DMS153 treated with DMSO at 0.1 percent for 48 hours (cell line): ENCODE measurements at regions not wholly inside any gene's neighbourhood (a gene's known extent, or its start where the extent isn't known, plus 50 kb on each side); places are given as distances from the start of the nearest gene placed in this dataset.
"Not testable (repeated sequence)": the region's sequence is repeated elsewhere in the genome, so short reads cannot be mapped to it uniquely, and the experiment has no call there.

Experiments used
- DNase-seq: peaks from one replicate; lab custom pipeline; 2025; ENCODE audit not compliant: unreplicated experiment; lab: John Stamatoyannopoulos, UW

- DNase-seq = no peak
Measured at GRCh38 chr13:39803156-39803555, 147.7 kb downstream of the COG6 start.

DNA sequence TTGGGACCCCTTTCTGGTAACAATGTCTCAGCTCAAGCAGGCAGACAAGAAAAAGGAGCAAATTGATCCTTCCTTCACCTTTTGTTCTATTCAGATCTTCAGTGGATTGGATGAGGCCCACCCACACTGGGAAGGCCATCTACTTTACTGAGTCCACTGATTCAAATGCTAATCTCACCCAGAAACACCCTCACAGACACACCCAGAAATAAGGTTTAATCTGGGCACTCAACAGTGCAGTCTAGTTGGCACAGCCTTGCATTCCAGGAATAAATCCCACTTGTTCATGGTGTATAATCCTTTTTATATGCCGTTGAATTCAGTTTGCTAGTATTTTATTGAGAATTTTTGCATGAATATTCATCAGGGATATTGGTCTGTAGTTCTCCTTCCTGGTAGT, 148.4 kb downstream of the COG6 start:
- no peak for DNase-seq

DNA sequence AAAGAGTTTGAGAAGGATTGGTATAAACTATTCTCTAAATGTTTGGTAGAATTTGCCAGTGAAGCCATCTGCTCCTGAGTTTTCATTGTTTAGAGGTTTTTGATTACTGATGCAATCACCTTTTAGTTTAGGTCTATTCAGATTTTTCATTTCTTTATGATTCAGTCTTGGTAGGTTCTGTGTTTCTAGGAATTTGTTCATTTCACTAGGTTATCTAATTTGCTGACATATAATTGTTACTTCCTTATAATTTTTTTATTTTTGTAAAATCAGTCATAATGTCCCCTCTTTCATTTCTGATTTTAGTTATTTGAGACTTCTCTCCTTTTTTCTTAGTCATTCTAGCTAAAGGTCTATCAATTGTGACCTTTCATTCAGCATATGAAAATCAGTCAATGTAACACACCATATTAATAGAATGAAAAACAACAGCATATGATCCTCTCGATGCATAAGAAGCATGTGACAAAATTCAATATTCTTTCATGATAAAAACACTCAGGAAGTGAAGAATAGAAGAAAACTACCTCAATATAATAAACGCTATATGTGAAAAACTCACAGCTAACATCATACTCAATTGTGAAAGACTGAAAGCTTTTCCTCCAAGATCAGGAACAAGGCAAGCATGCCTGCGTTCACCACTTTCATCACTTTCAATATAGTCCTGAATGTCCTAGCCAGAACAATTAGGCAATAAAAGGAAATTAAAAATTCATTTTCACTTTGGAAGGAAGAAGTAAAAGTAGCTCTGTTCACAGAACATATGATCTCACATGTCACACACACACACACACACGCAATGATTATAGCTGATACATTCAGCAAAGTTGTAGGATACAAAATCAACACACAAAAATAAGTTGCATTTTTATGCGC, 149.1 kb downstream of the COG6 start:
- no peak for DNase-seq

DNA sequence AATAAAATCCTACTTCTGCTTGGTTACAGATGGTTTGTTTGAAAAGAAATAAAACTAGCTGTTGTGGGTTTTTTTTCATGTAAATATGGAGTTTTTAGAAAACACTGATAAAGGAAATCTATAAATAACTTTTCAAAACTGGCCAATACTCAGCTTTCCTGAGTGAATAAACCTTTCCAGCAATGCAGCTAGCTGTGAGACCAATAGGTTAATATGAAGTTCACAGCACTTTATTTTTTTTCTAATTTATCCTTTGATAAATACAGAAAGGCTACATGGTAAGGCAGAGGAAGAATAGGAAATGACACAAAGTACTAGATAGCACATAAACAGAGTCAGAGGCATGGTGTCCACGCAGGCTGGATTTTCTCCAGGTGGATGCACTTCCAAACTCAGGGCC, 154.0 kb downstream of the COG6 start:
- no peak for DNase-seq

DNA sequence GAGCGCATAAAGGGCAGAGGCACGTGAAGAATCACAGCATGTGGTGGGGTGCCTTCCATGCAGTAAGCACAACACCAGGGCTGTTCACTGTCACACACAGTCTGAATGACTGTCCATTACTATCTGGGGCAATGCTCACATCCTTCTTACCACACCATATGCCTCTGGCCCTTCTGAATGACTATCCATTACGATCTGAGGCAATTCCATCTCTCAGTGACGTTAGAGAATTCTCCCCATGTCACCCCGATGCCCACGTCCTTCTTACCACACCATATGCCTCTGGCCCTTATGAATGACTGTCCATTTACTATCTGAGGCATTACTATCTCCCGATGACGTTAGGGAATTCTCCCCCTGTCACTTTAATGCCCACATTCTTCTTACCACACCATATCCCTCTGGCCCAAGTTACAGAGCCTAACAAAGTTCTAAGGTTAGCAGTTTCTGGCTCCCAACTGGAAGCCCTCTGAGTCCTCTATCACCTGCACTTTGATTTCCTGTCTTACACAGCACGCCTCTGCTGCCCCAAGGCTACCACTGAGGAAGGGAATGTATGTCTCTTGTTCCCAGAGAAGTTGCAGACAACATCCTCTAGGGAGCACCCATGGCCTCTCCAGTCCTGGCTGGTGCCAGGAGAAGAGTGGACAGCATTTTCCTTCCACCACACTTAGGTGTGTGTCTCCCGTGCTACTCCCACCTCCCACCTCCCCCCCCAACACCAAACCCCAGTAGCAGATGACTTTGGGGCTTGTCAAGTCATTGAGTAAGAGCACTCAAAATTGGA, 154.8 kb downstream of the COG6 start:
- no peak for DNase-seq

GRCh38 chr13:39811051-39811450, 155.6 kb downstream of the COG6 start:
- DNase-seq = no peak

DNA sequence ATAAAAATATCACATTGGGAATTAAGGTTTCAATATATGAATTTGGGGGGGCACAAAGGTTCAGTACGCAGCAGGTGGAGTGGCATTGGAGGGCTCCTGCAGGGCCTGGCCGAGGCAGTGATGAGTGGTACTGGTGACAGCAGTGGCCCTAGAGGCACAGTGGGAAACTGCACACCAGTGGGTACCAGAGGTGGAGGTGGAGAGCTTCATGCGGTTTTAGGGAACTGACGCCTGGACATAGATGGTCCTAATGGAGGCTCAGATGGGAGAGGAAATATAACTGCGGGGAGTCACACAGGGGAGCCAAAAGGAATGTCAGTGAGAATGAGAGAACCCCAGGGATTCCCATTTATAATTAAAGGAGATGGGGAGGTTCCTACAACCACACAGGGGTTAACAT, 156.2 kb downstream of the COG6 start:
- no peak for DNase-seq

- DNase-seq = no peak
Measured at GRCh38 chr13:39815345-39816111, 160.1 kb downstream of the COG6 start.

- no peak for DNase-seq
Measured at GRCh38 chr13:39816936-39817335, 161.5 kb downstream of the COG6 start.

- no peak for DNase-seq
Measured at GRCh38 chr13:39818953-39819352, 163.5 kb downstream of the COG6 start.

- DNase-seq = no peak
Measured at GRCh38 chr13:39820606-39821005, 165.1 kb downstream of the COG6 start.

DNA sequence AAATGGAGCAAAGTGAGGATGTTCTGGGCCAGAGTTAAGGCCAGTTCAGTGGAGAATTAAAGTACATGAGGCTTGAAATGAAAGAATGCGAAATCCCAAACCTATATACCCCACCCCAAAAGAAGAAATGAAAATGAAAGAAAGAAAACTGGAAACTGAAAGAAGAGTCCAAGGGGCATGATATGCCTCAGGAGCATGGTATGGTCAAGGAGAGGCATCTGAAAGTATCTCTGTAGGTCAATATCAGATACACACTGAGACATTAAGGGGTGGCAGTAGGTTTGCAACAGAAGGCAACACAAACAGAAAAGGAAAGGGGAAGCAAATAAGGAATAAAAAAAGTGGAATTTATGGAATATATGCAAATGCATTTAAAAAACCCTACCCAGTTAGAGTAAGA, 166.5 kb downstream of the COG6 start:
- DNase-seq = no peak

GRCh38 chr13:39822437-39822836, 167.0 kb downstream of the COG6 start:
- no peak for DNase-seq

DNA sequence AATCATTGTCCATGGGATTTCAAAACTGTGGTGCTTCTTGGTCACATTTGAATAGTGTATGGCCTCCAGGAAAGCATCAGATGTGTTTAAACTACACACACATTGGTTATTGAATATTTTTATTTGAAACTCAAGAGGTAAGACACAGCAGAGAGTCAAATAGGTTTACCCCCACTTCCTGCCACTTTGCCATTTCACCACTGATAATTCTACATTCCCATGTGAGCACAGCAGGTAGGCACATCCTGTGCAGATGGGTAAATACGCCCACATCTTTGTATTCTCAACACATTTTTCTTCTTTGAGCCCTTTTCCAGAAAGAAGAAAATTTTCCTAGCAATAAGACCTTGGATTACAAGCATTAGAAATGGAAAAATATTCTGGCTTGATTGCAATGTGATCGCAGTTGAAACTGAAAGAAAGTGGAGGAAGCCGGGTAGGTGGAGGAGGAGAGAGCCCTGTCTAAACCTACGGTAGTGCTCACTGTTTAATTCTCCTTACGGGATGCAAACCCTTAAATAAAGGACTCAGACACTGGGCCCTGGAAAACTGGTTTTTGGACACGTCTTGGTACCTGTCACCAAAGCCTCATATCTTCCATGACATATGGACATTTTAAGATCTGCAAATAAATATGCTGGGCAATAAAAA, 167.7 kb downstream of the COG6 start:
- no peak for DNase-seq

- no peak for DNase-seq
Measured at GRCh38 chr13:39825886-39826285, 170.4 kb downstream of the COG6 start.

DNA sequence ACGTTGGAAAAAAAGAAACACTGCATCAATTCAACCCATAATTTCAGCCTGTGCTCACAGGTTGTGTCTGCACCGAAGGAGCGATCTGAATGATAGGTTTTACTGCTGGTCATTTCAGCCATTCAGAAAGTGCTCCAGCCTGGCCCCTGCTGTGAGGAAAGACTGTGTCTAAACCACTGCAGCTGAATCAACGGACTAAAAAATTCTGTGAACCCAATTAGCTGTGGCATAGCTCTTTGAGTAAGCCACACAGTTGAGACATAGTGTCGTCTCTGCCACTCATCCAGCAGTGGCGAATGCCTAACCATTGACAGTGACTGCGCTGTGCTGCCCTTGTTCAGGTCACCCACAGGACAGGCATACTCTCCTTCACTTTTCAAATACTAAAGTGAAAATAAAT, 179.8 kb downstream of the COG6 start:
- no peak for DNase-seq

- no peak for DNase-seq
Measured at GRCh38 chr13:39836038-39836437, 180.6 kb downstream of the COG6 start.

- DNase-seq = not testable (repeated sequence)
Measured at GRCh38 chr13:39837866-39838265, 182.4 kb downstream of the COG6 start.

DNA sequence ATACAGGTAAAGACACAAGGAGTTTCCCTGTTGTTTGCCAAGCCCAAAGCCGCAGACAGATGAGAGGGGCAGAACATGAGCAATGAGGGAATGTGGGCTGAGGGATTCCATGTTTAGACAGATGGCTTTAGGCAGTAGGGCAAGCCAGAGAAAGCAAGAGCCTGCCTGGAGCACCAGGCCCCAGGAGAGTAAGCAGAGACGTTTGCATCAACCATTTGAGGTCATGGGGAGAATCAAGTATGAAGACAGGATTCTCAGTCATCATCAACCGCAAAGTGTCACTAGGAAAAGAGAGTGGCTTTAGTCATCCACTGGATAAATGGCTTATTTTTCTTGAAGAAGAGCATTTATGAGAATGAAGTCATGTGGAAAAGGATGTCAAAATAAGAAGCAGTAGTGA, 184.7 kb downstream of the COG6 start:
- DNase-seq = no peak

- no peak for DNase-seq
Measured at GRCh38 chr13:39847336-39847735, 191.9 kb downstream of the COG6 start.

DNA sequence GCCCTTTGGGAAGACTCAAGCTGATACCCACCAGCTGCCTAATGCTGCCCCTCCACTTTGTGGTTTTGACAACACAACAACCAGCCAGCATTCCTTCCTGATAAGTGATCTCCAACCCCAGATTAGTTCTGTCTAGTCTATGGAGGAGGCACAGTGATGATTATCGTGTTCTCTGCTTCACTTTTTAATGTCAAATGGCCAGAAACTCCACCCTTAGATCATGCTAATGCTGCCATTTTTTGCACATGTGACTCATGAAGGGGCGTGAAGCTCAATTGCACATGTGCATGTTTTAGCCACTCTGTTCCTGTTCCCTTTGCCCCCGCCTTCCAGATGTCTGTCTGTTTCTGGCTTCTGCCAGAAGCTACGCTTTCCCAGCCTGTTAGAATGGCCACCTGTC, 199.8 kb downstream of the COG6 start:
- no peak for DNase-seq
